H1 (cell line): ENCODE measurements at regions not wholly inside any gene's neighbourhood (a gene's known extent, or its start where the extent isn't known, plus 50 kb on each side); places are given as distances from the start of the nearest gene placed in this dataset.

Experiments used
- CTCF ChIA-PET: fragments of 300-600 bp; sonication (Branson Sonifier 250); formaldehyde crosslinking; loops from one replicate; lab custom pipeline; 2021; ENCODE audit not compliant: partially characterized antibody; lab: Charles Lee
- POLR2A ChIA-PET: fragments of 300-600 bp; sonication (Branson Sonifier 250); formaldehyde crosslinking; loops from one replicate; lab custom pipeline; 2021; ENCODE audit warnings: inconsistent platforms; ENCODE audit not compliant: partially characterized antibody; lab: Charles Lee
- DNase-seq, 2 experiments: peaks; one replicate each; pipeline versions ENCODE4 v3.0.0 to v3.0.0-alpha.2; 2010 to 2022; ENCODE audit warnings: low spot score in 2 of 2, low read depth in 1 of 2, mixed read lengths in 1 of 2
- FAIRE-seq: peaks from 2 replicates; lab custom pipeline; 2011; peaks lifted over from hg19 to GRCh38; lab: Jason Lieb, UNC
- H2AFZ ChIP-seq: 2 replicates; pipeline ENCODE4 v1.8.1; 2012; ENCODE audit warnings: low read length, inconsistent platforms
- H2AK5ac ChIP-seq: 2 replicates; pipeline ENCODE4 v1.6.1; 2013; ENCODE audit warnings: low read depth, low read length
- H2BK120ac ChIP-seq: replicated peaks from 2 replicates; pipeline ENCODE3; 2013; ENCODE audit warnings: low read depth, low read length, inconsistent platforms
- H2BK12ac ChIP-seq: 2 replicates; pipeline ENCODE4 v1.6.1; 2013; ENCODE audit warnings: low read depth, low read length
- H2BK15ac ChIP-seq: 2 replicates; pipeline ENCODE4 v1.6.1; 2013; ENCODE audit warnings: low read length
- H2BK20ac ChIP-seq: 2 replicates; pipeline ENCODE4 v1.6.1; 2013; ENCODE audit warnings: low read length
- H2BK5ac ChIP-seq: 2 replicates; pipeline ENCODE4 v1.6.1; 2013; ENCODE audit warnings: low read depth, low read length
- H3K14ac ChIP-seq: 2 replicates; pipeline ENCODE4 v1.6.1; 2013; ENCODE audit warnings: inconsistent platforms; ENCODE audit not compliant: insufficient read length
- H3K18ac ChIP-seq: 2 replicates; pipeline ENCODE4 v1.6.1; 2013; ENCODE audit warnings: low read length; ENCODE audit errors: extremely low read depth
- H3K23ac ChIP-seq: 2 replicates; pipeline ENCODE4 v1.6.1; 2013; ENCODE audit warnings: inconsistent platforms; ENCODE audit not compliant: insufficient read length
- H3K23me2 ChIP-seq: 2 replicates; pipeline ENCODE4 v1.6.1; 2013; ENCODE audit warnings: low read depth, low read length
- H3K27ac ChIP-seq: 2 replicates; pipeline ENCODE4 v1.6.1; 2011; ENCODE audit warnings: low read depth, low read length, inconsistent platforms
- H3K27me3 ChIP-seq, 4 experiments: replicated peaks in 1 of 4; 1 replicate in 1 of 4; 2 replicates in 3 of 4; pipeline versions ENCODE4 v1.6.1 to v1.8.1; 2011 to 2013; ENCODE audit warnings: low read length in 3 of 4, mild to moderate bottlenecking in 3 of 4, inconsistent platforms in 2 of 4, mixed read lengths in 2 of 4, moderate library complexity in 1 of 4; ENCODE audit not compliant: control insufficient read depth in 3 of 4, insufficient read depth in 3 of 4; ENCODE audit errors: extremely low read depth in 1 of 4
- H3K36me3 ChIP-seq, 4 experiments: 2 replicates each; pipeline versions ENCODE4 v1.6.1 to v1.8.1; 2011 to 2013; ENCODE audit warnings: mild to moderate bottlenecking in 4 of 4, low read length in 3 of 4, moderate library complexity in 2 of 4, control low read depth in 1 of 4, inconsistent platforms in 1 of 4; ENCODE audit not compliant: insufficient read depth in 4 of 4, control insufficient read depth in 2 of 4
- H3K4ac ChIP-seq: replicated peaks from 2 replicates; pipeline ENCODE3; 2013; ENCODE audit warnings: low read length, low read depth, mixed read lengths, inconsistent platforms; ENCODE audit not compliant: insufficient read length
- H3K4me1 ChIP-seq, 4 experiments: replicated peaks in 1 of 4; 1 replicate in 1 of 4; 2 replicates in 3 of 4; pipeline versions ENCODE4 v1.6.1 to v1.8.1; 2011 to 2013; ENCODE audit warnings: low read length in 3 of 4, inconsistent platforms in 2 of 4, mixed read lengths in 1 of 4; ENCODE audit not compliant: insufficient read depth in 4 of 4, control insufficient read depth in 3 of 4
- H3K4me2 ChIP-seq, 2 experiments: 2 replicates each; pipeline versions ENCODE4 v1.6.1 to v1.8.1; 2011 to 2013; ENCODE audit warnings: low read depth in 2 of 2, low read length in 2 of 2, control low read depth in 1 of 2, inconsistent platforms in 1 of 2, mild to moderate bottlenecking in 1 of 2; ENCODE audit not compliant: insufficient read depth in 1 of 2
- H3K4me3 ChIP-seq, 4 experiments: fragments of 200-600, 300-600 bp in 1 of 4; sonication (generic), shearing (Covaris generic), sonication (Bioruptor Twin) in 1 of 4; 2 replicates each; pipeline versions ENCODE4 v1.5.1 to v1.8.1; 2011 to 2016; ENCODE audit warnings: low read length in 4 of 4, low read depth in 3 of 4, control low read depth in 2 of 4, inconsistent platforms in 2 of 4, mild to moderate bottlenecking in 2 of 4, mixed read lengths in 1 of 4, moderate library complexity in 1 of 4; ENCODE audit not compliant: insufficient read depth in 2 of 4; ENCODE audit errors: extremely low read depth in 1 of 4
- H3K56ac ChIP-seq: replicated peaks from 2 replicates; pipeline ENCODE3; 2013; ENCODE audit warnings: low read depth, mild to moderate bottlenecking, mixed read lengths, low read length, inconsistent platforms; ENCODE audit not compliant: insufficient read length
- H3K79me1 ChIP-seq: 2 replicates; pipeline ENCODE4 v1.6.1; 2013; ENCODE audit warnings: low read depth, low read length, control low read depth
- H3K79me2 ChIP-seq, 2 experiments: 2 replicates each; pipeline versions ENCODE4 v1.6.1 to v1.8.1; 2012 to 2013; ENCODE audit warnings: low read length in 2 of 2, mild to moderate bottlenecking in 2 of 2, inconsistent platforms in 1 of 2; ENCODE audit not compliant: insufficient read depth in 2 of 2, control insufficient read depth in 1 of 2
- H3K9ac ChIP-seq, 4 experiments: replicated peaks in 1 of 4; 1 replicate in 1 of 4; 2 replicates in 3 of 4; pipeline versions ENCODE4 v1.6.1 to v1.8.1; 2011 to 2013; ENCODE audit warnings: low read depth in 3 of 4, low read length in 3 of 4, control low read depth in 2 of 4, mild to moderate bottlenecking in 2 of 4, moderate library complexity in 2 of 4, inconsistent platforms in 1 of 4; ENCODE audit errors: extremely low read depth in 1 of 4
- H3K9me3 ChIP-seq, 2 experiments: 2 replicates each; pipeline versions ENCODE4 v1.6.1 to v1.8.1; 2012 to 2013; ENCODE audit warnings: mild to moderate bottlenecking in 2 of 2, moderate library complexity in 2 of 2, control low read depth in 1 of 2, inconsistent platforms in 1 of 2, low read depth in 1 of 2, low read length in 1 of 2, mixed read lengths in 1 of 2; ENCODE audit not compliant: insufficient read depth in 2 of 2
- H4K20me1 ChIP-seq, 2 experiments: replicated peaks in 1 of 2; 2 replicates each; pipeline versions ENCODE3 to v1.8.1; 2011 to 2013; ENCODE audit warnings: inconsistent platforms in 2 of 2, low read length in 2 of 2, mild to moderate bottlenecking in 1 of 2; ENCODE audit not compliant: insufficient read depth in 2 of 2, control insufficient read depth in 1 of 2
- H4K5ac ChIP-seq: 2 replicates; pipeline ENCODE4 v1.6.1; 2013; ENCODE audit warnings: low read length, low read depth, mixed read lengths, inconsistent platforms; ENCODE audit not compliant: insufficient read length
- H4K8ac ChIP-seq: 2 replicates; pipeline ENCODE4 v1.8.0; 2013; ENCODE audit warnings: mild to moderate bottlenecking, moderate library complexity, low read length, inconsistent platforms; ENCODE audit not compliant: insufficient read depth; ENCODE audit errors: extremely low read depth
- H4K91ac ChIP-seq: replicated peaks from 2 replicates; pipeline ENCODE3; 2013; ENCODE audit warnings: low read length, mixed read lengths, inconsistent platforms; ENCODE audit not compliant: insufficient read length
- CBX5 ChIP-seq: fragments of 300-800, 300-1000 bp; sonication (generic); IDR thresholded peaks from 2 replicates; pipeline ENCODE4 v1.7.1; 2016; ENCODE audit warnings: antibody characterized with exemption, low read length, low read depth
- CREB1 ChIP-seq: IDR thresholded peaks from 2 replicates; pipeline ENCODE4 v1.6.1; 2012; ENCODE audit warnings: inconsistent platforms
- EP300 ChIP-seq, 2 experiments: IDR thresholded peaks; 1 replicate in 1 of 2; 2 replicates in 1 of 2; pipeline ENCODE4 v1.6.1; 2011 to 2012; ENCODE audit warnings: low read depth in 2 of 2, low read length in 2 of 2, mild to moderate bottlenecking in 2 of 2, borderline replicate concordance in 1 of 2, inconsistent platforms in 1 of 2, moderate library complexity in 1 of 2
- JUND ChIP-seq: IDR thresholded peaks from 2 replicates; pipeline ENCODE4 v1.6.1; 2011; ENCODE audit warnings: mild to moderate bottlenecking, improper control_type of control experiment, low read length
- MAFK ChIP-seq: IDR thresholded peaks from 2 replicates; pipeline ENCODE4 v1.6.1; 2012; ENCODE audit warnings: low read depth, mild to moderate bottlenecking, improper control_type of control experiment, low read length
- RNF2 ChIP-seq: fragments of 200-900, 300-1000 bp; sonication (generic); IDR thresholded peaks from 2 replicates; pipeline ENCODE4 v1.7.1; 2016; ENCODE audit warnings: borderline replicate concordance, low read depth, mild to moderate bottlenecking, antibody characterized with exemption, low read length; ENCODE audit not compliant: poor library complexity, severe bottlenecking; ENCODE audit errors: missing control alignments
- TAF1 ChIP-seq: IDR thresholded peaks from 2 replicates; pipeline ENCODE4 v1.6.1; 2011; ENCODE audit warnings: mild to moderate bottlenecking, low read depth, low read length
- TCF12 ChIP-seq: IDR thresholded peaks from 2 replicates; pipeline ENCODE4 v1.6.1; 2011; ENCODE audit warnings: low read depth, mild to moderate bottlenecking, low read length
- WGBS, 2 experiments: shearing (Covaris generic) in 1 of 2; methylation state at CpG; one replicate each; pipeline versions ENCODE4 v1.1.6 to v1.1.7; 2013 to 2015; ENCODE audit warnings: low lambda C conversion rate in 2 of 2, mixed read lengths in 2 of 2, inconsistent platforms in 1 of 2, low coverage in 1 of 2, missing lambda C conversion rate in 1 of 2; ENCODE audit not compliant: insufficient replicate concordance in 2 of 2, insufficient coverage in 1 of 2, insufficient read length in 1 of 2; ENCODE audit errors: extremely low coverage in 1 of 2, missing lambda C conversion rate in 1 of 2; 5-methylcytosine and 5-hydroxymethylcytosine counted together
- TF ChIP-seq, protein P1 (sequence below): IDR thresholded peaks from 2 replicates; pipeline ENCODE4 v1.6.1; 2012; ENCODE audit warnings: low read length, inconsistent platforms
- TF ChIP-seq, protein P2 (sequence below): IDR thresholded peaks from 2 replicates; pipeline ENCODE4 v1.6.1; 2011; ENCODE audit warnings: low read length, improper control_type of control experiment
- TF ChIP-seq, protein P3 (sequence below): IDR thresholded peaks from 2 replicates; pipeline ENCODE4 v1.6.1; 2011; ENCODE audit warnings: low read depth, mild to moderate bottlenecking, low read length; ENCODE audit not compliant: insufficient read depth

DNA sequence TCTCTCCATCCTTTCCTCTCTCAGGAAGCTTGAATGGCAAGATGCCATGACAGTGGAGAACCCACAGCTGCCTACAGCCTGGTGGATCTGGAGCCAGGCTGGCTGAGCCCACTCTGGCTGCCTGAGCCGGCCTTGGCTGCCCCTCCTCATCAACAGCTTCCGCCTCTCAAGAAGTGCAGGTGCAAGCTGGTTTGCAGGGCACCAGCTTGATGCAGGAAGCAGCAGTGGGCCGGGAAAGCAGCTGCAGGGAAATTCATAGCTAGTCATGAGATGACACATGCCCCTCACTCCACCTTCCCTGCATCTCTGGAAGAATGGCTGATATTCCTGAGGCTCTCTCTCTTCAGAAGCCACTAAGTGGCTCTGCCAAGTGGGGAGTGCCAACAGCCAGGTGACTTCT is 289.1 kb downstream of the RPS29 start:
- 90% methylated on average over 3 of the region's 3 CpGs; no CpG with 5 or more reads in 1 of the 2 experiments for WGBS, 2 experiments
- CTCF ChIA-PET = interaction anchor here (3.8 kb wide), 1 partner anchor 8 kb away, joined by 40 read pairs; no protein-coding TSS in a partner anchor
- H2BK12ac ChIP-seq = no peak overlapping the region
- TF ChIP-seq TCF12 = no peak
- no peak for TF ChIP-seq MAFK
- TF ChIP-seq EP300 (IDR thresholded peaks at IDR 0.05; ENCODE audit: borderline replicate concordance in 1 of 2, low read depth in 2 of 2, low read length in 2 of 2) = no peak
- no peak for TF ChIP-seq TAF1
- TF ChIP-seq, protein P1, sequence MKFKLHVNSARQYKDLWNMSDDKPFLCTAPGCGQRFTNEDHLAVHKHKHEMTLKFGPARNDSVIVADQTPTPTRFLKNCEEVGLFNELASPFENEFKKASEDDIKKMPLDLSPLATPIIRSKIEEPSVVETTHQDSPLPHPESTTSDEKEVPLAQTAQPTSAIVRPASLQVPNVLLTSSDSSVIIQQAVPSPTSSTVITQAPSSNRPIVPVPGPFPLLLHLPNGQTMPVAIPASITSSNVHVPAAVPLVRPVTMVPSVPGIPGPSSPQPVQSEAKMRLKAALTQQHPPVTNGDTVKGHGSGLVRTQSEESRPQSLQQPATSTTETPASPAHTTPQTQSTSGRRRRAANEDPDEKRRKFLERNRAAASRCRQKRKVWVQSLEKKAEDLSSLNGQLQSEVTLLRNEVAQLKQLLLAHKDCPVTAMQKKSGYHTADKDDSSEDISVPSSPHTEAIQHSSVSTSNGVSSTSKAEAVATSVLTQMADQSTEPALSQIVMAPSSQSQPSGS = no peak
- TF ChIP-seq, protein P2, sequence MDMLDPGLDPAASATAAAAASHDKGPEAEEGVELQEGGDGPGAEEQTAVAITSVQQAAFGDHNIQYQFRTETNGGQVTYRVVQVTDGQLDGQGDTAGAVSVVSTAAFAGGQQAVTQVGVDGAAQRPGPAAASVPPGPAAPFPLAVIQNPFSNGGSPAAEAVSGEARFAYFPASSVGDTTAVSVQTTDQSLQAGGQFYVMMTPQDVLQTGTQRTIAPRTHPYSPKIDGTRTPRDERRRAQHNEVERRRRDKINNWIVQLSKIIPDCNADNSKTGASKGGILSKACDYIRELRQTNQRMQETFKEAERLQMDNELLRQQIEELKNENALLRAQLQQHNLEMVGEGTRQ = no peak
- TF ChIP-seq RNF2 = no peak
- no peak for TF ChIP-seq CREB1
- TF ChIP-seq, protein P3, sequence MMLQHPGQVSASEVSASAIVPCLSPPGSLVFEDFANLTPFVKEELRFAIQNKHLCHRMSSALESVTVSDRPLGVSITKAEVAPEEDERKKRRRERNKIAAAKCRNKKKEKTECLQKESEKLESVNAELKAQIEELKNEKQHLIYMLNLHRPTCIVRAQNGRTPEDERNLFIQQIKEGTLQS = no peak
- no peak for TF ChIP-seq CBX5
- no peak for TF ChIP-seq JUND

More for the DNA sequence above, 289.1 kb downstream of the RPS29 start:
- no peaks in the 10 kb centered on the region for H3K4me1 ChIP-seq
- H4K20me1 ChIP-seq = no peaks in the 10 kb centered on the region
- H3K23me2 ChIP-seq = no peaks in the 10 kb centered on the region
- H3K23ac ChIP-seq = no peak overlapping the region
- FAIRE-seq = no peak
- no peak overlapping the region for H4K5ac ChIP-seq
- H2BK20ac ChIP-seq = no peak overlapping the region
- H2AK5ac ChIP-seq = no peak overlapping the region
- DNase-seq = no peak
- H4K8ac ChIP-seq = no peak overlapping the region
- no peak overlapping the region for H3K18ac ChIP-seq
- H3K36me3 ChIP-seq = no peaks in the 10 kb centered on the region
- no peak overlapping the region for H2BK120ac ChIP-seq
- no peak overlapping the region for H3K4me2 ChIP-seq
- no peak overlapping the region for H4K91ac ChIP-seq
- H2BK5ac ChIP-seq = no peak overlapping the region
- H3K56ac ChIP-seq = no peak overlapping the region
- H3K9ac ChIP-seq = no peak overlapping the region
- H3K9me3 ChIP-seq = no peaks in the 10 kb centered on the region
- no peaks in the 10 kb centered on the region for H3K79me2 ChIP-seq
- no peaks in the 10 kb centered on the region for H3K79me1 ChIP-seq
- H3K4ac ChIP-seq = no peak overlapping the region
- H2AFZ ChIP-seq = no peak overlapping the region
- H3K14ac ChIP-seq = no peak overlapping the region
- POLR2A ChIA-PET = no interaction called here
- H3K4me3 ChIP-seq = no peak overlapping the region
- no peaks in the 10 kb centered on the region for H3K27me3 ChIP-seq
- no peak overlapping the region for H2BK15ac ChIP-seq
- no peak overlapping the region for H3K27ac ChIP-seq
